HUES64 (cell line): ENCODE measurements at regions not wholly inside any gene's neighbourhood (a gene's known extent, or its start where the extent isn't known, plus 50 kb on each side); places are given as distances from the start of the nearest gene placed in this dataset.

Experiments used
- H3K27ac ChIP-seq: 2 replicates; pipeline ENCODE4 v1.7.0; 2013; ENCODE audit warnings: low read depth, low read length, inconsistent platforms
- H3K27me3 ChIP-seq: 2 replicates; pipeline ENCODE4 v1.6.1; 2013; ENCODE audit warnings: mild to moderate bottlenecking, low read length; ENCODE audit not compliant: insufficient read depth
- H3K36me3 ChIP-seq: 2 replicates; pipeline ENCODE4 v1.6.1; 2013; ENCODE audit warnings: mild to moderate bottlenecking, low read length; ENCODE audit not compliant: insufficient read depth
- H3K4me1 ChIP-seq: 2 replicates; pipeline ENCODE4 v1.6.1; 2013; ENCODE audit warnings: mild to moderate bottlenecking, low read length, moderate library complexity; ENCODE audit not compliant: insufficient read depth
- H3K4me3 ChIP-seq: 2 replicates; pipeline ENCODE4 v1.5.1; 2013; ENCODE audit warnings: mild to moderate bottlenecking, low read length, moderate library complexity
- H3K9ac ChIP-seq: 2 replicates; pipeline ENCODE4 v1.6.1; 2013; ENCODE audit warnings: mild to moderate bottlenecking, low read depth, low read length
- H3K9me3 ChIP-seq: 2 replicates; pipeline ENCODE4 v1.6.1; 2013; ENCODE audit warnings: low read depth, low read length; ENCODE audit not compliant: insufficient read depth
- WGBS: fragments of 150-250, 120-280 bp; methylation state at CpG from one replicate; pipeline ENCODE4 v1.1.7; 2013; ENCODE audit warnings: missing lambda C conversion rate; 5-methylcytosine and 5-hydroxymethylcytosine counted together

DNA sequence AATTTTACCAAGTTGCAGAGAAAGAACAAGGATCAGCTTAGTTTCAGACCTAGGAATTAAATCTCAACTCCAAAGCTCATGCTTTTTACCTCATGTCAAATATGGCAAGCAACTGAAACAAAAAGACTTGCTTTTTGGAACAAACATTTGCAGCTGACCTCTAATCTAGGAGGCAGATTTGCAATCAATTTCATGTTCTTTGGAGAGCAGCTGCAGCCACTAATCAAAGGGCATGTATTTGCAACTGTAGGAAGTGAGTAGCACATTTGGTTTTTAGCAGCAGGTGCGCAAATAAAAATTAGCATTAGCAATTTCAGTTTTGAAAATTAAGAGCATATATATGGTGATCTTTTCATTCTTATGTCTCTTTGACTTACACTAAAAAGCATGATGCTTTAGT, 459.3 kb upstream of the SLC10A2 start:
- Histone ChIP-seq H3K27me3 (no peaks in the 10 kb centered on the region), H3K4me3 (no peak overlapping the region), H3K27ac (no peak overlapping the region), H3K4me1 (no peaks in the 10 kb centered on the region), H3K9me3 (no peaks in the 10 kb centered on the region), H3K9ac (no peak overlapping the region), H3K36me3 (no peaks in the 10 kb centered on the region)
- 100% methylated on average over 1 of the region's 1 CpG for WGBS

DNA sequence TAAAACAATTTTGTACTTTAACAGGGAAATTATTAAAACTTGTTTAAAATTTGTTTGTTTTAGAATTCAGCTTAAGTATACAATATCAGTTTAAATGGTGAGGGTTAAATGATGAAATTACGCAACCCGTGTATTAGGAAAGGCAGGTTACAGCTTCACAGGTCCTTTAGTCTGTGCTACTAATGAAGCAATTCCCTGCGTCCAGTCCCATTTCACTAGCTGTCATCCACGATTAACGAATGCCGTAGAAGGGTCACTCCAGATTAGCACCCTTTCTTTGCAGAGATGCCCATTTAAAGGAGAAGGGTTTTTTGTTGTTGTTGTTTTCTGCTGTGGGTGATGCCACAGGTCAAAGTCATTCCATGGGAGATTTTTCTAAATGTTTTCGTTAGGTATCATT, 457.6 kb upstream of the SLC10A2 start:
- H3K9ac ChIP-seq: no peak overlapping the region
- H3K36me3 ChIP-seq: no peaks in the 10 kb centered on the region
- H3K27ac ChIP-seq: no peak overlapping the region
- no peaks in the 10 kb centered on the region for H3K9me3 ChIP-seq
- no peaks in the 10 kb centered on the region for H3K27me3 ChIP-seq
- 94% methylated on average over 6 of the region's 7 CpGs for WGBS
- no peak overlapping the region for H3K4me3 ChIP-seq
- no peaks in the 10 kb centered on the region for H3K4me1 ChIP-seq

- H3K4me3 ChIP-seq: no peak overlapping the region
- no peaks in the 10 kb centered on the region for H3K27me3 ChIP-seq
- H3K4me1 ChIP-seq: no peaks in the 10 kb centered on the region
- no peak overlapping the region for H3K27ac ChIP-seq
- 100% methylated on average over 1 of the region's 1 CpG for WGBS
- H3K36me3 ChIP-seq: no peaks in the 10 kb centered on the region
- no peak overlapping the region for H3K9ac ChIP-seq
- H3K9me3 ChIP-seq: no peaks in the 10 kb centered on the region
Measured at GRCh38 chr13:103521532-103521931, 455.3 kb upstream of the SLC10A2 start.

DNA sequence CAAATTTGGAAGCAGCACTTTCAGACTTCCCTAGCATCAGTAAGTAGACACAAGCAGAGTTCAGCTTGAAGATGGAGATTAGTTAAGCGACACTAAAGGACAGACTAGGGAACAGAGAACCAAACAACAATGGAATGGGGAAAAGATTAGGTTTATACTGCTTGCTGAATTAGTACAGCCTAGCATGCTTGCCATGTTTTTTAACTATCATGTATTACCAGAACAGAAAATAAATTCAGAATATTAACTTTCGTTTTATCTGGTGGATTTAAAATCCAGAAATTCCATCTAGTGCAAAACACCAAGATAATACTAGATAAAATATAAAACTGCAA, 451.5 kb upstream of the SLC10A2 start:
- no peak overlapping the region for H3K9ac ChIP-seq
- no peaks in the 10 kb centered on the region for H3K9me3 ChIP-seq
- no peaks in the 10 kb centered on the region for H3K27me3 ChIP-seq
- no peak overlapping the region for H3K27ac ChIP-seq
- no peak overlapping the region for H3K4me3 ChIP-seq
- peaks cover 8% of the 10 kb centered on the region for H3K4me1 ChIP-seq
- 100% methylated on average over 1 of the region's 2 CpGs for WGBS
- H3K36me3 ChIP-seq: no peaks in the 10 kb centered on the region

DNA sequence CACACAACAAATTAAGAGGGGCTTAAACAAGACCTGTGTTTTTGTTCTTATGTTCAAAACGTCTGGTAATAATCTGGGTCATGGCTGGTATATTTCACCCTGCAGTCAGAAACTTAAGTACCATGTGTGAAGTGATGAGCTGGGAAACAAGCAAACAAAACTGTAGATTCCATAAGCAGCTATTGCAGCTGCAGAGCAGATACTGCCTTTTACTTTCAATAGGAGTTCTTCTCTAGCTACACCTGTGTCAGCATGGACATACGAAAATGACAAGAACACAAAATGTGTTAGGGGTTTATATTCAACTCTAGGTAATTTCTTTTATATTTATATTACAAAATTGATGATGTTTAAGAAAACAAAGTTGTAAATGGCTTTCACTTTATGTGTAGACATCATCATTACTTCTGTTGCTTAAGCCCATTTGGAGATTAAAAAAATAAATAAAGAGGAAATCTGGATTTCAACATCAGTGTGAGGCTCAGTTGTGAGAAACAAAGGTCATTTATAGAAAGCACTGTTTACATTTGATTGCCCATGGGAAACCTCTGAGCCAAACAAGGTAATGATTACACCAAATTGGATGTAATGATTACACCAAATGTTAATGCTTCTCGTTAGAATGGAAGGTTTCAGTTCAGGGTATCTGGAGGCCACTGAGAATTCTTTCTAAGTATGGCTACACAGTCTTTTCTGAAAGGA, 451.0 kb upstream of the SLC10A2 start:
- WGBS: 89% methylated on average over 2 of the region's 3 CpGs
- Histone ChIP-seq H3K4me3 (no peak overlapping the region), H3K27me3 (no peaks in the 10 kb centered on the region), H3K4me1 (peaks cover 8% of the 10 kb centered on the region), H3K36me3 (no peaks in the 10 kb centered on the region), H3K9me3 (no peaks in the 10 kb centered on the region), H3K27ac (no peak overlapping the region), H3K9ac (no peak overlapping the region)

DNA sequence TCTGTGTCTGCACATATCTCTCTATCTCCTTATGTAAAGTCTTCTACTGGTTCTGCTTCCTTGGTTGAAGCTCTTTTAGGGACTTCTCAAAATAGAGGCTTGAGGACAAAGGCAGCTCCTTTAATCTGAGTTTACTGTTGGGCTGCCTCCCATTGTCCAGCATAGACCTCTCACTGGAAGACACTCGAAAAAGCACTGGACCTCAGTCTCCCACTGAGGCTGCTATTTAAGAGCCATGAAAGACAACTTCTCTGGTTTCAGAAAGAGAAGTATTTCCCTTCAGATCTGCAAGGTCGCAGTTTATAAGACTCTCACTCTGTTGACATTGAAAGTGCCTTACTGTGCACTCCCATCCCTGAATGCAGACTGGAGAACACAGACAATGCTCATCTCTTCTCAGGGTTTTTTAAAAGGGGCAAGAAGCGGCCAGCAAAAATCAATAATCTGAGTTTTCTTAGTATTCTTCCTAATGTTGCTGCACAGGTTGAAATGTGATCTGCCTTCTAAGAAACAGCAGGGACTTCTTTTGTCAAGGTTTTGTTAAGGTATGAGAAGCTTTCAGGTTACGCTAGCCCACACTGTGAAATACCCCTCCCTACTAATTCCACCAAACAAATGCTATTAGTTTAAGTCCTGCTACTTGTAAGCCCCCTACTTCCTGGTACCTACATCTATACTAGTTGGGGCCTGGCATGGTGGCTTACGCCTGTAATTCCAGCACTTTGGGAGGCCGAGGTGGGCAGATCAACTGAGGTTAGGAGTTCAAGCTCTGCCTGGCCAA, 450.0 kb upstream of the SLC10A2 start:
- H3K9me3 ChIP-seq: no peaks in the 10 kb centered on the region
- H3K4me1 ChIP-seq: peaks cover 8% of the 10 kb centered on the region
- H3K36me3 ChIP-seq: no peaks in the 10 kb centered on the region
- 79% methylated on average over 6 of the region's 6 CpGs for WGBS
- H3K27me3 ChIP-seq: no peaks in the 10 kb centered on the region
- H3K4me3 ChIP-seq: no peak overlapping the region
- no peak overlapping the region for H3K9ac ChIP-seq
- no peak overlapping the region; the same call in 1 of the 2 replicates for H3K27ac ChIP-seq

- Histone ChIP-seq H3K4me1 (peaks cover 8% of the 10 kb centered on the region), H3K27ac (no peak overlapping the region), H3K27me3 (no peaks in the 10 kb centered on the region), H3K9me3 (no peaks in the 10 kb centered on the region), H3K9ac (no peak overlapping the region), H3K4me3 (no peak overlapping the region), H3K36me3 (no peaks in the 10 kb centered on the region)
- WGBS: 90% methylated on average over 3 of the region's 3 CpGs
Measured at GRCh38 chr13:103515410-103515809, 449.2 kb upstream of the SLC10A2 start.

DNA sequence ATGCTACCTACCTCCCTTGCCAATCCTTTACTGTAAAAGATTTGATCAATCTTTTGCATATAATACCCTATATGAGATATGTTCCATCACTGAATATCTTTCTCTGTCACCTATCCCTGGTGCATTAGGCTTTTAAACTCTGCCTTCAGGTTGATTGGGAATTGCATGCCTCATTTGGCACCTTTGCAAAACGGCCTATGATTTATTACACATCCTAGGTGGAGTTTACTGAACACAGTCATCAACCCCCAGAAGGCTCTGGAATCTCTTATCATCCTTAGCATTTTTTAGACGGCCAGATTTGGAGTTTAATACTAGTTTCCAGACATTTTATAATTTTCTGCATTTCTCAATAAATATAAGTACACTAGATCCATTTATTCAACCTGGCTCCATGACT, 448.4 kb upstream of the SLC10A2 start:
- Histone ChIP-seq H3K4me1 (peaks cover 8% of the 10 kb centered on the region), H3K9ac (no peak overlapping the region), H3K36me3 (no peaks in the 10 kb centered on the region), H3K27ac (no peak overlapping the region), H3K27me3 (no peaks in the 10 kb centered on the region), H3K9me3 (no peaks in the 10 kb centered on the region), H3K4me3 (no peak overlapping the region)
- WGBS: 48% methylated on average over 2 of the region's 2 CpGs

- H3K9ac ChIP-seq: no peak overlapping the region
- H3K4me3 ChIP-seq: no peak overlapping the region
- no peaks in the 10 kb centered on the region for H3K27me3 ChIP-seq
- WGBS: no CpG with 5 or more reads among the region's 1 CpG
- H3K36me3 ChIP-seq: no peaks in the 10 kb centered on the region
- no peaks in the 10 kb centered on the region for H3K9me3 ChIP-seq
- H3K4me1 ChIP-seq: peaks cover 8% of the 10 kb centered on the region
- H3K27ac ChIP-seq: no peak overlapping the region
Measured at GRCh38 chr13:103514188-103514587, 448.0 kb upstream of the SLC10A2 start.

- no peak overlapping the region for H3K27ac ChIP-seq
- H3K4me1 ChIP-seq: no peaks in the 10 kb centered on the region
- 92% methylated on average over 13 of the region's 13 CpGs for WGBS
- peaks cover 3% of the 10 kb centered on the region; the same call in 1 of the 2 replicates for H3K9me3 ChIP-seq
- H3K27me3 ChIP-seq: no peaks in the 10 kb centered on the region
- no peaks in the 10 kb centered on the region for H3K36me3 ChIP-seq
- H3K4me3 ChIP-seq: no peak overlapping the region
- no peak overlapping the region for H3K9ac ChIP-seq
Measured at GRCh38 chr13:103510007-103510535, 443.9 kb upstream of the SLC10A2 start.

- no peak overlapping the region for H3K4me3 ChIP-seq
- no peaks in the 10 kb centered on the region for H3K36me3 ChIP-seq
- H3K27me3 ChIP-seq: no peaks in the 10 kb centered on the region
- H3K9ac ChIP-seq: no peak overlapping the region
- no peaks in the 10 kb centered on the region for H3K4me1 ChIP-seq
- 91% methylated on average over 1 of the region's 1 CpG for WGBS
- no peak overlapping the region for H3K27ac ChIP-seq
- peaks cover 7% of the 10 kb centered on the region; the same call in 1 of the 2 replicates for H3K9me3 ChIP-seq
Measured at GRCh38 chr13:103497404-103497803, 431.2 kb upstream of the SLC10A2 start.
